Germinal center (tissue), 1 donor: ENCODE measurements at regions not wholly inside any gene's neighbourhood (a gene's known extent, or its start where the extent isn't known, plus 50 kb on each side); places are given as distances from the start of the nearest gene placed in this dataset.
"Not testable (repeated sequence)": the region's sequence is repeated elsewhere in the genome, so short reads cannot be mapped to it uniquely, and the experiment has no call there.

Experiments used
- DNase-seq: peaks from one replicate; pipeline ENCODE4 v3.0.0; 2012; ENCODE audit warnings: mixed read lengths, low spot score

- DNase-seq = no peak
These were observed 157.4 kb upstream of the TNFAIP3 start for GRCh38 chr6:137709424-137710236.

- DNase-seq = no peak
These were observed 155.1 kb upstream of the TNFAIP3 start for GRCh38 chr6:137711972-137712371.

GRCh38 chr6:137712587-137712986, 154.5 kb upstream of the TNFAIP3 start:
- no peak for DNase-seq

GRCh38 chr6:137715589-137716045, 151.4 kb upstream of the TNFAIP3 start:
- no peak for DNase-seq

- no peak for DNase-seq
These were observed 149.7 kb upstream of the TNFAIP3 start for GRCh38 chr6:137717074-137718073.

- not testable (repeated sequence) for DNase-seq
These were observed 148.2 kb upstream of the TNFAIP3 start for GRCh38 chr6:137718903-137719302.

- no peak for DNase-seq
These were observed 144.2 kb upstream of the TNFAIP3 start for GRCh38 chr6:137722749-137723272.

- no peak for DNase-seq
These were observed 143.6 kb upstream of the TNFAIP3 start for GRCh38 chr6:137723273-137724017.

- DNase-seq = no peak
These were observed 143.0 kb upstream of the TNFAIP3 start for GRCh38 chr6:137724018-137724403.

GRCh38 chr6:137724495-137725211, 142.4 kb upstream of the TNFAIP3 start:
- no peak for DNase-seq

- no peak for DNase-seq
These were observed 141.1 kb upstream of the TNFAIP3 start for GRCh38 chr6:137725949-137726348.

GRCh38 chr6:137726582-137726981, 140.5 kb upstream of the TNFAIP3 start:
- no peak for DNase-seq

GRCh38 chr6:137727216-137727765, 139.8 kb upstream of the TNFAIP3 start:
- no peak for DNase-seq

- DNase-seq = no peak
These were observed 138.4 kb upstream of the TNFAIP3 start for GRCh38 chr6:137728386-137729349.

- no peak for DNase-seq
These were observed 137.0 kb upstream of the TNFAIP3 start for GRCh38 chr6:137729866-137730629.

- no peak for DNase-seq
These were observed 135.5 kb upstream of the TNFAIP3 start for GRCh38 chr6:137731600-137731959.

- no peak for DNase-seq
These were observed 135.0 kb upstream of the TNFAIP3 start for GRCh38 chr6:137731960-137732616.

- DNase-seq = no peak
These were observed 133.7 kb upstream of the TNFAIP3 start for GRCh38 chr6:137733372-137733771.
